ENCODE measurements at regions not wholly inside any gene's neighbourhood (a gene's known extent, or its start where the extent isn't known, plus 50 kb on each side); places are given as distances from the start of the nearest gene placed in this dataset.

- no peak for DNase-seq (ENCODE audit: extremely low read depth, low read depth)
- H3K4me3 ChIP-seq (replicated peaks; ENCODE audit: low read depth, low read length), result no peak overlapping the region
- TF ChIP-seq CTCF (IDR thresholded peaks at IDR 0.05; ENCODE audit: low read depth, low read length, missing control alignments), result no peak
These were observed 140.4 kb downstream of the ATP6V1G3 start for GRCh38 chr1:198400063-198400462.

GRCh38 chr1:198399452-198399851 lies 141.0 kb downstream of the ATP6V1G3 start:
- H3K4me3 ChIP-seq (replicated peaks; ENCODE audit: low read depth, low read length), result no peak overlapping the region
- no peak for DNase-seq (ENCODE audit: extremely low read depth, low read depth)
- no peak for TF ChIP-seq CTCF (IDR thresholded peaks at IDR 0.05; ENCODE audit: low read depth, low read length, missing control alignments)

GRCh38 chr1:198397208-198397808 lies 143.2 kb downstream of the ATP6V1G3 start:
- DNase-seq (ENCODE audit: extremely low read depth, low read depth), result no peak
- no peak for TF ChIP-seq CTCF (IDR thresholded peaks at IDR 0.05; ENCODE audit: low read depth, low read length, missing control alignments)
- H3K4me3 ChIP-seq (replicated peaks; ENCODE audit: low read depth, low read length), result no peak overlapping the region

- no peak for TF ChIP-seq CTCF (IDR thresholded peaks at IDR 0.05; ENCODE audit: low read depth, low read length, missing control alignments)
- DNase-seq (ENCODE audit: extremely low read depth, low read depth), result no peak
- H3K4me3 ChIP-seq (replicated peaks; ENCODE audit: low read depth, low read length), result no peak overlapping the region
These were observed 149.0 kb downstream of the ATP6V1G3 start for GRCh38 chr1:198391393-198392020.

GRCh38 chr1:198387587-198387986 lies 152.9 kb downstream of the ATP6V1G3 start:
- no peak for TF ChIP-seq CTCF (IDR thresholded peaks at IDR 0.05; ENCODE audit: low read depth, low read length, missing control alignments)
- no peak overlapping the region for H3K4me3 ChIP-seq (replicated peaks; ENCODE audit: low read depth, low read length)
- DNase-seq (ENCODE audit: extremely low read depth, low read depth), result no peak

- H3K4me3 ChIP-seq (replicated peaks; ENCODE audit: low read depth, low read length), result no peak overlapping the region
- no peak for TF ChIP-seq CTCF (IDR thresholded peaks at IDR 0.05; ENCODE audit: low read depth, low read length, missing control alignments)
- no peak for DNase-seq (ENCODE audit: extremely low read depth, low read depth)
These were observed 160.2 kb downstream of the ATP6V1G3 start for GRCh38 chr1:198380275-198380674.
